Activated CD8-positive, alpha-beta memory T cell treated with anti-CD3 and anti-CD28 coated beads, Interleukin-2, amount 50 U/mL, for 24 hours (primary cell): ENCODE measurements at regions not wholly inside any gene's neighbourhood (a gene's known extent, or its start where the extent isn't known, plus 50 kb on each side); places are given as distances from the start of the nearest gene placed in this dataset.

Experiments used
- DNase-seq: peaks from one replicate; pipeline ENCODE4 v3.0.0-alpha.2; 2020; ENCODE audit errors: extremely low read depth

- no peak for DNase-seq
Measured at GRCh38 chr18:24786027-24786426, 325.6 kb downstream of the HRH4 start.

- no peak for DNase-seq
Measured at GRCh38 chr18:24790347-24790746, 329.9 kb downstream of the HRH4 start.

- no peak for DNase-seq
Measured at GRCh38 chr18:24791751-24792545, 331.5 kb downstream of the HRH4 start.

DNA sequence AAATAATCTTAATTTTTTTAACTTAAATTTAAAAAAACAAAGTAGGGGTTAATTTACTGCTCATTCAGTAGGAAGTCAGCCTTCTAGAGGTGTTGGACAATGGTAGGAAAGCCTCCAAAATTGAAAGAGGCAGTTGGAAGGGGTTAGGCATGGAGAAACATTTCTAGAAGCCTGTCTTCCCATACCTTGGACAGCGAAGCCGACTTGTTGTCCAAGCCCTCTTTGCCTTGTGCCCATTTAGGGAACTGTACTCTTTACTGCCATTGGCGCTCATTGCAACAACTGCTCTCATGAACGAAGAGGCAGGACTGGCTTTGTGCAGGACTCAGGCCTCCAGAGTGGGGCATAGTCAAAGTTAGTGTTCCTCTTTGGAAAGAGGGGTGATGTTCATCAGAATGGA is 333.3 kb downstream of the HRH4 start:
- DNase-seq = no peak

DNA sequence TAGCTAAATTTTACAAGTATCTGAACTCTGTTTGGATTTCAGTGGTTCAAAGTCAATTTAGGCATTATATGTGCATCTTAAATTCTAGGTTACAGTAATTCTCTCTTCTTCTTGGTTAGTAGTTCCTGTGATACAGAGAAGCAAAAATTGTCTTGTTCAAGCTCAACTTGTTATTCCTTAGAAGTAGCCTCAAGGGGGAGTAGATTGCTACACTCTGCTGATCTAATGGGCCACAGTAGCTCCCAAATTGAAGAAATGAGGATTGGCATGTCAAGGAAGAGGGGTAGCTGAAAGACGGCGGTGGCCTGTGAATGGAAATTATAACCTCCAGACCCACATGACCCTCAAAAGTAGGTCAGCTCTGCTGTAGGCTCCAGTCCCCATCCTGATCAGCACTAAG is 334.7 kb downstream of the HRH4 start:
- no peak for DNase-seq

- DNase-seq = no peak
Measured at GRCh38 chr18:24797981-24798380, 337.5 kb downstream of the HRH4 start.

DNA sequence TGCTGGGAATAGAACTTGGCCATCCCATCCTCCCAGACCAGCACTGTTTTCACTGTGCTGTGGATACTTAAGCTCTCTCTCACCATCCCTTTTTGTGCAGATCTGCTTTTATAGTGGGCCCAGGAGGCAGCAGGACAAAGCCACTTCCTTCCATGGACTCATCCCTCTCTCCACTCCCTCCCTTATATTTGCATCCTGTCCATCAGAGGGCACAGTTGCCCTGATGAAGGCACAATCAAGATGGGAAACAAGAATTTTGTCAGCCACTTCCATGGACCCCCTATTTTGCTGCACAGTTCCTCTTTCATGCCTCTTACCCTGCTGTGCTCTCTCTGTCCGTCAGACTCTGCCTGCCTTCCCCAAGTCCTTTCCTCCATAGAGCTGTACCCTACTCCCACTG is 338.7 kb downstream of the HRH4 start:
- DNase-seq = no peak

- no peak for DNase-seq
Measured at GRCh38 chr18:24799720-24800119, 339.3 kb downstream of the HRH4 start.

DNA sequence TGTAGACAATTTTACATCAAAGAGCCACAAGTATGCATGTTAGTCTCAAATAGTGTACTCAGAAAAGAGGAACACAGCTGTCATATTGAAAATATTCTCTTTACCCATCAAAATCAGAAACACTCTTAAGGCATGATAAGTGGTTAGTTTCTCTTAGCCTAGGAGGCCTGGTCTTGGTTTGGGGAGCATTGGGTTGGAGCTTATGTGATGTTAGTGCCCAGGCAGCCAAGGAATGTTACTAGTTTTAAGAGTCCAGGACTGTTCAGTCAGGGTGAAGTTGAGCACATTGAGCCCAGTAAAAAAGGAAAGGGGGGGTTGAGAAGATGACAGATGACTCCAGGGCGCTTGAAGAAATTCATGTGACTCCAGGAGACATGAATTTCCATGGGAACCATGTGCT is 340.6 kb downstream of the HRH4 start:
- no peak for DNase-seq

- DNase-seq = no peak
Measured at GRCh38 chr18:24802456-24802855, 342.0 kb downstream of the HRH4 start.

DNA sequence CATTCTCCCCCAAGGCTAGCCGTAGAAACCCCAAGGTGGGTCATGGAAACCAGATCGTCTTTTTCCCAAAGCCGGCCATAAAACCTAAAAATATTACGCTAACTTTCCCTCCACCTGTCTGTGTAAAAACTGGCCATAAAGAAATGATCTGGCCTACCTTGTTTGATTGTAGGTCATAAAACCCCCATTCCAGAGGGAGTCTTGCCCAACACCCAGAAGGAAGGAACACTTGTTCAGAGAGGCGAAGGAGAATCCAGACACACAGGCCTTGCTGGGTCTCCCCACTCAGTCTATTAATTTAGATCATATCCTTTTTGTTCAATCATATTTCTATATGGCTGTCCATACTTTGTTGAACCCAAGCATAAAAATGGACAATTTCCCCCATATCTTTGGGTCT is 344.7 kb downstream of the HRH4 start:
- no peak for DNase-seq

- DNase-seq = no peak
Measured at GRCh38 chr18:24809173-24809950, 348.9 kb downstream of the HRH4 start.

DNA sequence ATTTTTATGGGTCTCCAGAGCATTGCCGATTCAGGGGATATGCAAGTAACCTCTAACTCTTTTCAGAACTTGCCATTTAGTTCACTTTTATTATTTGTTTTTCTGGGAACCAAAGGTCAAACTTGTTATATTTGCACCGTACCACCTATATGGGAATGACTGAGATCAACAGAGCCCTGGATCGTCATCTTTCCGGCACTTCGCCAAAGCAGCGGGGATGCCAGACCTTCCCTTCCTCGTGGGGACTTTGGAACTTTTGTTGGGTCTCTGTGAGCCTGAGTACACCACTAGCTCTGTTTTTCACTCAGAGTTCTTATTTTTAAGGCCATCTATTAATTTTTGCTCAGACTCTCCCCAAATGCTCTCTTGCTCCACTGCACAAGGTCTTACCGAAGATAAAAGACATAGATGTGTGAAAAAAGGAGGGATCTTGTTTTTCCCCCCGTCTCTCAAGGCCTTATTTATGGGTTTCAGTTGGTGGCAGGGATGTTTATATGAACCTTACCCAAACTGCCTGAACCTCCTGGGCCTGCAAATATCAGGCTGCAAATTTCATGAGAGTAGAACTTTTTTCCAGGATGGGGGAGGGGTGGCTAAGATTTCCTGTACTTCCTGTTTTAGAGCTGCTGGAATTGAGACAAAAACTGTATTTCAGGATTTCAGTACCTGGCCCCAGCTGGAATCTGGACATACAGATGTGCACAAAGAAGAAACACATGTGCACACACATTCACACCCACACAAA is 350.3 kb downstream of the HRH4 start:
- no peak for DNase-seq

DNA sequence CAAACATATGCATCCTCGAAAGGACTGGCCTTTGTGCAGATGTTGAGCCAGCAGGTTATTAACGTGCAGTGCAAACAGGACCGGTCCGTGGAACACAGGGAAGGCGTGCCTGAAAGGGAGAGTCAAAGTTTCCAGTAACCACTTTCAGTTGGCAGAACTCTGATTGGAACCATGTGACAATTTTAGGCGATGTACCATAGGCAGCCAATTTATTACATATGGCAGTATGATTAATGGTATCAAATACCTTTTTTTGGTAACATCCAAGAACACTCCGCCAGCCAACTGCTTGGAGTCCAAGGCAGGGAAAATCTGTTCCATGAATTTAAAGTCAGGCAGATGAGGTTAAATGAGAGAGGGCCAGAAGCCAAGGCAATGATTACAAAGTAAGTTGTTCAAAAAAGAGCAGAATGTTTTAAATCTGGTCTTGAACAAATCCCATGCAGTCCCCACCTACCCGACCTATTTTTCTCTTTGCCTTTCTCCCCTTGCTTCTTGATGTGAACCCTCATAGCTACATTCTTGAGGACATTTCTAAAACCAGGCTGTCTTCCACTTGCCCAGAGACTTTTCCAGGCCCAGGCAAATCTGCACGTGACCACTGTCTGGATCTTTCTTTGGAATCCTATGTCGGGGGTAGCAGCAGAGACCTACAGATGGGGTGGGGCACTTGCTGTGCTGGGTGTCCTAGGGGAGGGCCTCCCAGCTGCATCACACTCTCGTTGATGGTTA is 351.7 kb downstream of the HRH4 start:
- DNase-seq = no peak

GRCh38 chr18:24814521-24814920 is 354.1 kb downstream of the HRH4 start:
- no peak for DNase-seq

DNA sequence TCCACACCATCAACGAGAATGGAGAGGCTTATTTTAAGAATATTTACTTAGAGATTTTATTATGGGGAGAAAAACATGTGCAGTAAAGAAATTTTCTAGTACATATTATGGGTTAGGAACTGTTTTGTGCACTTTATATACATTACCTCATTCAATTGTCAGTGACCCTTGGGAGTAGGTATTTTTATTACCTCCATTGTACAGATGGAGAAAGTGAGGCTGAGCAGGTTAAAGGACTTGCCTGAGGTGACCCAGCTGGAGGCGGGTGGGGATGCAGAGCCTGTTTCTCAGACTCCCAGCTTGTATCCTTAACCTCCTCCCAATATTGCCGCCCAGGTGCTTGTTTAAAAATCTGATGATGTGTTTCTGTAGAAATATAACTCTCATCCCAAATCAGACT is 356.7 kb downstream of the HRH4 start:
- no peak for DNase-seq

- no peak for DNase-seq
Measured at GRCh38 chr18:24817587-24818371, 357.3 kb downstream of the HRH4 start.

DNA sequence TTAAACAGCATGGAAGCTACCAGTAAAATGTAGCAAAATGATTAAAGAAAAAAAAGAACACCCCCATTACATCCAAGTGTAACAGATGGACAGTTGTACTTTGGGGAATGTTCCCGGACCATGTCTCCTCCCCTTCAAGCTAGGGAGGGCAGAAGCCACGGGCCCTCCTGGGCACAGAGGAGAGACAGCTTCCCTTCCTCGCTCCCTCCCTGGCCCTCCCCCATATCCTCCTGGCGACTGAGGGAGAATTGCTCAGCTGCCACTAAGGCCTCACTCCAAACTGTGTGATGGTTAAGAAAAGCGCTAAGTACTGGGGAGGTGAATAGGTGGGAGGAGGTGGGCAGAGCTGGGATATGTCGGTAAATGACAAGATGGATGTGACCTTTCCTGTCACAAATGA is 358.0 kb downstream of the HRH4 start:
- no peak for DNase-seq

DNA sequence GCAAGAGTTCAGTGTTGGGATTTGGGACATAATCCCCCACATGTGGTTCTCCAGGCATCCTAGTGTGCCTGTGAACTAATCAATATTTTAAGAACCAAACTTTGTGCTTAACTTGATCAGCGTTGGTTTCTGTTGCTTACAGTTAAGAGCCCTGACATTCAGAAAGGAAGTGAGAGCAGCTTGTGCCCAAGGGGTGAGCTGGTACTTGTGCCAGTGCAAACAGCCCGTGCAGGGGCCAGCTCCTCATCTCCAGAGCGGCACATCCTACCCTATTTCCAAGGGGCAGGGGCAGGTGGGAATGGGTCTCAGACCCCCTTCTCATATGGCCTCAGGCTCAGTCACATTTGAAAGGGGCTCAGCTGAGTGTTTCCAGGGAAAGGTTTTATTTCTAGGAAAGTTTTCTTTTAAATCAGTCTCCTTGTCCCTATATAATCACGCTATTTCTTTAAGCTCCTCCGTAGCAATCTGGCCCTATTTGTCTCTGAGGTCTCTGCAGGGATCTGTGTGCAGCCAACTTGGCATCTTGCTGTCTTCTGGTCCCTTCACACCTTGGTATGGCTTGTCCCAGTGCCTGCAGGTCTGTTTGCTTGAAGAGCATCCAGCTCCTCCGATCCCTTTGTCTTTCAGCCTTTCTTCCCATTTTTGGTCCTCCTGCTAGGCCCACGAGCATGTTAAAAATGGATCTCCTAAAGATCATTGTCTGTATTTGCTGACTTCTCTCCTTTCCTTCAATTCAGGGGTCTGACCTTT is 358.9 kb downstream of the HRH4 start:
- no peak for DNase-seq

DNA sequence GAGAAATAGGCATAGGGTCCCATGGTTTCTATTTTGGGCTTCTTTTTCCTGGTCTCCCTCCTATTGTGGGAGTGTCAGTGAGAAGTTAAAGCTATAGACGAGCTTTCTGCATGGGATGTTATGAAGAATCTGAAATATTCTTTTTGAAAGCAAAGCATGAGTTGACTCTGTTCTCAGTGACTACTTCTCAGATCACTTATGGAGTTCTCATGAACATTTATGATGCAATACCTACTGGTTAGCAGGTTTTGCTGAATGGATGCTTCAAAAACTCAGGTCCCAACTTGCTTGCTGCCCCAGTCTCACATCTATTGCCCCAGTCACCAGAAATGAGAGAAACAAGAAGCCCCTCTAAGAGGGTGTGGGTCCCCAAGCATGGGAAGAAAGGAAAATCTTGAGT is 365.0 kb downstream of the HRH4 start:
- DNase-seq = no peak
